Smooth muscle cell (in vitro differentiated cells): ENCODE measurements at regions not wholly inside any gene's neighbourhood (a gene's known extent, or its start where the extent isn't known, plus 50 kb on each side); places are given as distances from the start of the nearest gene placed in this dataset.

Experiments
- DNase-seq: peaks from one replicate; lab custom pipeline; 2025; ENCODE audit not compliant: unreplicated experiment; lab: John Stamatoyannopoulos, UW
- H2AFZ ChIP-seq: fragments of 200-600 bp; sonication (generic); 2 replicates; pipeline ENCODE4 v1.6.0; 2016; ENCODE audit warnings: antibody characterized with exemption, low read depth, mild to moderate bottlenecking
- H3F3A ChIP-seq: fragments of 200-600 bp; sonication (generic); 2 replicates; pipeline ENCODE4 v1.6.0; 2017; ENCODE audit warnings: antibody characterized with exemption, low read depth
- H3K27ac ChIP-seq: fragments of 200-600 bp; sonication (generic); 2 replicates; pipeline ENCODE4 v1.5.1; 2016; ENCODE audit warnings: low read depth, mild to moderate bottlenecking
- H3K27me3 ChIP-seq: fragments of 200-600 bp; sonication (generic); 2 replicates; pipeline ENCODE4 v1.6.1; 2016; ENCODE audit warnings: low read depth, mild to moderate bottlenecking
- H3K36me3 ChIP-seq: fragments of 200-600 bp; sonication (generic); 2 replicates; pipeline ENCODE4 v1.5.1; 2016; ENCODE audit warnings: low read depth
- H3K4me1 ChIP-seq: fragments of 200-600 bp; sonication (generic); 2 replicates; pipeline ENCODE4 v1.5.1; 2016; ENCODE audit warnings: low read depth
- H3K4me2 ChIP-seq: fragments of 200-600 bp; sonication (generic); 2 replicates; pipeline ENCODE4 v1.6.0; 2016; ENCODE audit warnings: mild to moderate bottlenecking
- H3K4me3 ChIP-seq: fragments of 200-600 bp; sonication (generic); 2 replicates; pipeline ENCODE4 v1.5.1; 2016; ENCODE audit warnings: mild to moderate bottlenecking
- H3K79me2 ChIP-seq: fragments of 200-600 bp; sonication (generic); 2 replicates; pipeline ENCODE4 v1.6.0; 2016; ENCODE audit warnings: low read depth, mild to moderate bottlenecking
- H3K9ac ChIP-seq: fragments of 200-600 bp; sonication (generic); 2 replicates; pipeline ENCODE4 v1.6.0; 2016; ENCODE audit warnings: low read depth
- H3K9me3 ChIP-seq: fragments of 200-600 bp; sonication (generic); replicated peaks from 2 replicates; pipeline ENCODE4 v1.5.1; 2016; ENCODE audit warnings: low read depth
- H4K20me1 ChIP-seq: fragments of 200-600 bp; sonication (generic); 2 replicates; pipeline ENCODE4 v1.6.0; 2016; ENCODE audit warnings: low read depth
- WGBS: methylation state at CpG from one replicate; pipeline ENCODE4 v1.1.7; 2016; ENCODE audit warnings: low lambda C conversion rate; 5-methylcytosine and 5-hydroxymethylcytosine counted together
- TF ChIP-seq, protein P1 (sequence below): fragments of 200-600 bp; sonication (generic); IDR thresholded peaks from 2 replicates; pipeline ENCODE4 v1.5.1; 2017; ENCODE audit warnings: borderline replicate concordance, mild to moderate bottlenecking, antibody characterized with exemption; ENCODE audit not compliant: insufficient read depth, poor library complexity, severe bottlenecking

DNA sequence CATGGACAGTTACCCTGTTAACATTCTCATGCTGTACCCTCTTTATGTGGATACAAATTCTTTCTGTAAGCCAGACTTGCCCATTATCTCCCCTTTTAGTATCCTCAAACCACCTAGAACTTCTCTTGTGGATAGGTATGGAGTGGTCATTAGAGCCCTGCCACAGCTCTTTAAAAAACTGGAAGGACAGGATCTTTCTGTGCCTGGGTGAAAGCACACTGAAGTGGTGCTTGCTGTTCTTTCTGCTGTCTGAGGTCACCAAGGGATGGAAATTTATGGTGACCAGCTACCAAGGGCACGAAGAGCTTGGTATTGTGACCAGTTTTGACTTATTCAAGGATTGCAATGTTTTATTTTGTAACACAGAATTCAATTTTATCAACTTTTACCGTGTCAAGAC is 344.2 kb downstream of the CBLL2 start:
- H3K27ac ChIP-seq = no peak overlapping the region
- no peak overlapping the region for H3K4me2 ChIP-seq
- H3K4me1 ChIP-seq = no peaks in the 10 kb centered on the region
- no peaks in the 10 kb centered on the region for H3F3A ChIP-seq
- TF ChIP-seq, protein P1, sequence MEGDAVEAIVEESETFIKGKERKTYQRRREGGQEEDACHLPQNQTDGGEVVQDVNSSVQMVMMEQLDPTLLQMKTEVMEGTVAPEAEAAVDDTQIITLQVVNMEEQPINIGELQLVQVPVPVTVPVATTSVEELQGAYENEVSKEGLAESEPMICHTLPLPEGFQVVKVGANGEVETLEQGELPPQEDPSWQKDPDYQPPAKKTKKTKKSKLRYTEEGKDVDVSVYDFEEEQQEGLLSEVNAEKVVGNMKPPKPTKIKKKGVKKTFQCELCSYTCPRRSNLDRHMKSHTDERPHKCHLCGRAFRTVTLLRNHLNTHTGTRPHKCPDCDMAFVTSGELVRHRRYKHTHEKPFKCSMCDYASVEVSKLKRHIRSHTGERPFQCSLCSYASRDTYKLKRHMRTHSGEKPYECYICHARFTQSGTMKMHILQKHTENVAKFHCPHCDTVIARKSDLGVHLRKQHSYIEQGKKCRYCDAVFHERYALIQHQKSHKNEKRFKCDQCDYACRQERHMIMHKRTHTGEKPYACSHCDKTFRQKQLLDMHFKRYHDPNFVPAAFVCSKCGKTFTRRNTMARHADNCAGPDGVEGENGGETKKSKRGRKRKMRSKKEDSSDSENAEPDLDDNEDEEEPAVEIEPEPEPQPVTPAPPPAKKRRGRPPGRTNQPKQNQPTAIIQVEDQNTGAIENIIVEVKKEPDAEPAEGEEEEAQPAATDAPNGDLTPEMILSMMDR = no peak
- no peak overlapping the region for H3K9ac ChIP-seq
- H3K9me3 ChIP-seq = no peaks in the 10 kb centered on the region
- no peaks in the 10 kb centered on the region for H3K79me2 ChIP-seq
- DNase-seq = no peak
- 62% methylated on average over 2 of the region's 2 CpGs for WGBS
- H3K36me3 ChIP-seq = no peaks in the 10 kb centered on the region
- H4K20me1 ChIP-seq = no peaks in the 10 kb centered on the region
- H3K27me3 ChIP-seq = no peaks in the 10 kb centered on the region
- H3K4me3 ChIP-seq = no peak overlapping the region
- no peak overlapping the region for H2AFZ ChIP-seq

DNA sequence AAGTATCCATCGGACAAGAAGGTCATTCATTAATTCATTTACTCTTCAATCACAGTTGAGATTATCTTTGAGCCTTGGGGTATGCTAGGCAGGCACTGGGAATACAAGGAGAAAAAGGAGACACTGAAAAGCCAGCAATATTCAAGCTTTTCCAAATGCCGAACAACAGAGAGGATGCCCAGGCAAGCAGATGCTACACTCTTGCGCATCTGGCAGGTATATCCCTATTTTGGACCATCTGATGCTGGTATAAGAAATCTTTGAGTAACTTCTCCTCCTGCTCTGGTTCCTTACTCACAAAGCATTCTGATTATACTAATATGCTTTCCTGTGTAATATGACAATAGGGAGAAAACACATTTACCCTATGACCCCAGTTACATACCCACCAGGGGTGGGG is 354.9 kb downstream of the CBLL2 start:
- Histone ChIP-seq H3K4me1 (no peaks in the 10 kb centered on the region), H3K79me2 (no peaks in the 10 kb centered on the region), H3K9ac (no peak overlapping the region), H3K4me2 (no peak overlapping the region), H3K4me3 (no peak overlapping the region), H2AFZ (no peak overlapping the region), H3F3A (no peaks in the 10 kb centered on the region), H4K20me1 (no peaks in the 10 kb centered on the region), H3K27ac (no peak overlapping the region), H3K9me3 (no peaks in the 10 kb centered on the region), H3K27me3 (no peaks in the 10 kb centered on the region), H3K36me3 (no peaks in the 10 kb centered on the region)
- WGBS = 79% methylated on average over 3 of the region's 3 CpGs
- DNase-seq = no peak
- TF ChIP-seq, protein P1 = no peak

DNA sequence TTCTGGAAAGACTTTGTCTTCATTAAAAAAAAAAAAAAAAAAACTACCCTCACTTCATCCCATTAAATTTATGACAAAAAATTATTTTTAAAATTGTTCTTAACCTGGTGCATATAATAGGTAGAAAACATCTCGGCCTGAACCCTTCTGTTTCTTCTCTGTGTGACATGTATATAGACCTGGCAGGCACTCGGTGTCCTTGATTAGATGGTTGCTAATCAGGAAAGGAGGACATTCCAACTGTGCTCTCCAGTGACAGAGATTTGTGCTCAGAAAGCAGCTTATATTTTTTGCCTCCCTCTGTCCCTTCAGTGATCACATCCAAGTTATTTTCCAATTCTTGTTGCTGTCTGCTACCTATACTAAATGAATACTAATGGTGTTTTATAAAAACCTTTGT is 355.6 kb downstream of the CBLL2 start:
- WGBS = 57% methylated on average over 2 of the region's 2 CpGs
- H3K79me2 ChIP-seq = no peaks in the 10 kb centered on the region

DNA sequence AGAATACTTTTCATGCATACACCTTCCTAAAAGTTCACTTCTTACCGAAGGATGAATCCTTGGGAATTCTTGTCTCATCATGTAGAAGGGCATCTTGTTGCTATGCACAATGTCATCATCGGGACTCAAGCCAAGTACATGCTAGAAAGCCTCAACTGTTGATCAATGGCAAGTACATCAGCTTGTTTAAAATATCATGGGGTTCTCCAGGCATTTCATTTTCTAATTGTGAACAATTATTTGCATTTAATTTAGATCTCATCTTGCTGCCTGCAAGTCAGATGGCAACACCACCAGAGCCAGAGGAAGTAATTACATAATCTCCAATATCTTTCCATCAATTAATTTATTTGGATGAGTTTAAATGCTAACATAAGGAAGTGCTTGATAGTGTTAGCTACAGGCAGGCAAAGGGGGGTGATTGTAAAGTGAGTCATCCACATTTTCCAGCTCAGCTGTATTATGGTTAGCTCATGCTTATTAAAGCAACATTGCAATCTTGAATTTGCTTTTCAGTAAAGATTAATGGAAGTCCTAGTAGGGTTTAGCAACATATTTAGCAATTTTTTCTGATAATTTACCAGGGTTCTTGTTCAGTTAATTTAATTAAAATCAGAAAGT is 356.5 kb downstream of the CBLL2 start:
- TF ChIP-seq, protein P1 = no peak
- DNase-seq = no peak

More for the DNA sequence above, 355.6 kb downstream of the CBLL2 start:
- no peak overlapping the region for H3K4me3 ChIP-seq
- H3K36me3 ChIP-seq = no peaks in the 10 kb centered on the region
- DNase-seq = no peak
- no peak overlapping the region for H3K4me2 ChIP-seq
- H3K27me3 ChIP-seq = no peaks in the 10 kb centered on the region
- no peak overlapping the region for H3K27ac ChIP-seq
- H3K9ac ChIP-seq = no peak overlapping the region
- no peaks in the 10 kb centered on the region for H3K9me3 ChIP-seq
- TF ChIP-seq, protein P1 = no peak
- no peak overlapping the region for H2AFZ ChIP-seq
- no peaks in the 10 kb centered on the region for H4K20me1 ChIP-seq
- H3K4me1 ChIP-seq = no peaks in the 10 kb centered on the region
- H3F3A ChIP-seq = no peaks in the 10 kb centered on the region

More for the DNA sequence above, 356.5 kb downstream of the CBLL2 start:
- no peaks in the 10 kb centered on the region for H3K4me1 ChIP-seq
- H3K27me3 ChIP-seq = no peaks in the 10 kb centered on the region
- no peaks in the 10 kb centered on the region for H3K79me2 ChIP-seq
- WGBS = 80% methylated on average over 2 of the region's 2 CpGs
- peak overlapping the region; percentile 48 for H3K4me2 ChIP-seq
- no peaks in the 10 kb centered on the region for H3F3A ChIP-seq
- no peak overlapping the region for H3K9ac ChIP-seq
- H3K4me3 ChIP-seq = no peak overlapping the region
- no peaks in the 10 kb centered on the region for H3K9me3 ChIP-seq
- no peaks in the 10 kb centered on the region for H4K20me1 ChIP-seq
- no peak overlapping the region for H2AFZ ChIP-seq
- no peaks in the 10 kb centered on the region for H3K36me3 ChIP-seq
- no peak overlapping the region for H3K27ac ChIP-seq
